CD4-positive, alpha-beta T cell treated with Interferon alpha-2 for 1 hour (primary cell): ENCODE measurements at regions not wholly inside any gene's neighbourhood (a gene's known extent, or its start where the extent isn't known, plus 50 kb on each side); places are given as distances from the start of the nearest gene placed in this dataset.

Experiments
- DNase-seq, 2 donors: peaks; one replicate each; pipeline ENCODE4 v3.0.0-alpha.2; 2020 to 2022

DNA sequence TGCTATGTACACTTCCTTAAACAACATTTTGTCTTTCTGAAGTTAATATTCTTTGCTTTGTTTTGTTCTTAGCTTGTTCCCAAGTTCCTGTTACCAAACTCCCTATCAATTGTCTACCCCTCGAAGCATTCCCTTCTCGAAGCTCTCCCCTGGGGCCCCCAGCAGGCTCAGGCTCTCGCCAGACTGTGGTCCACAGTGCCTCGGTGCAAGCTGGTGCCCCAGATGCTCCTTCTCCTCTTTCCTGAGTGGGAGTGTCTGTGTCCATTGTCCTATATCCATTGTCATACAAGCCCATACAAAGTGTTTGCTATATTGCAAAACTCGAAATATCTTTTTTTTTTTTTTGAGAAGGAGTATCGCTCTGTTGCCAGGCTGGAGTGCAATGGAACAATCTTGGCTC is 51.7 kb upstream of the RTL6 start:
- no peak for DNase-seq

DNA sequence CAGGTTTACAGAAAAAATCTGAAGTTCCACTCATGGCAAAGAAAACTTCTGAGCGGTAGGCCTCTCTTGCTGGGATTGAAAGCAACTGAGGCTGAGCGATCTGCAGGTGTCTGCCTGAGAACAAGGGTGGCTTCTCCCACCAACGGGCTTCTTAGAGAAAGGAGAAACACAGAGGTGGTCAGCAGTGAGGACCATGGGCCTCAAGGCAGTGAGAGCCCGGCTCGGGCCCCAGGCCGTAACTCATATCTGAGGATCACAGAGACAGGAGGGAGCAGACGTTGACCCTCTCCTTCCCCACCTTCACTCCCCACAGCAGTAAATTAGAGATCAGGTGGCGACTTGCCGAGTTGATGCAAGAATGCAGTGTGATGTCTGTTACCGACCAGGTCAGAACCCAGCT is 50.9 kb upstream of the RTL6 start:
- no peak for DNase-seq
